H1 (cell line): ENCODE measurements at regions not wholly inside any gene's neighbourhood (a gene's known extent, or its start where the extent isn't known, plus 50 kb on each side); places are given as distances from the start of the nearest gene placed in this dataset.

ENCODE experiments used
- CTBP2 ChIP-seq: IDR thresholded peaks from 2 replicates; pipeline ENCODE4 v1.7.0; 2011; ENCODE audit warnings: borderline replicate concordance, mild to moderate bottlenecking, moderate library complexity, mixed read lengths, low read length; ENCODE audit not compliant: insufficient read depth, insufficient read length
- SP4 ChIP-seq: IDR thresholded peaks from 2 replicates; pipeline ENCODE4 v1.6.1; 2012; ENCODE audit warnings: low read length, inconsistent platforms

DNA sequence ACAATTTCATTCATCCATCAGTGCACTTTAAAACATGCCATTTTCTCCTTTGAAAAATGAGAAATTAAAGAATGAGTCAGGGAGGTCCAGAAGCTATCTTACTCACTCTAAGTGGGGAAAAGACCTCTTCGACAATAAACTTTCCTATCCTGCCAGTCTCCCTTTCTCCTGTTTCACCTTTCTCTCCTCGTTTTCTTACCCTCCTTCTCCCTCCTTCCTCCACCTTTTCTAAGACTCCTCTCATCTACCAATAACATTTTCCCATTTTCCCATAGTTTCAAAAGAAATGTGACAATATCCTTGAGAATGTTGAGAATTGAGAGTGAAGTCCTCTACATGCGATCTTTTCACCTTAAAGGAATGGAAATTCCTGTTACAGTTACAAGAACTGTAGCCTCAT is 450.5 kb upstream of the GRAMD2B start (continued):
- TF ChIP-seq CTBP2 (no peak), SP4 (no peak)
- TF ChIP-seq, all 59 proteins: peak for 0
